HG02938 (cell line): ENCODE measurements at regions not wholly inside any gene's neighbourhood (a gene's known extent, or its start where the extent isn't known, plus 50 kb on each side); places are given as distances from the start of the nearest gene placed in this dataset.

ENCODE experiments used
- ATAC-seq: cut with Tn5 transposase; IDR thresholded peaks from one replicate; pipeline ENCODE4 v1.9.1; 2021; ENCODE audit warnings: mild to moderate bottlenecking, moderate library complexity; ENCODE audit not compliant: unreplicated experiment

DNA sequence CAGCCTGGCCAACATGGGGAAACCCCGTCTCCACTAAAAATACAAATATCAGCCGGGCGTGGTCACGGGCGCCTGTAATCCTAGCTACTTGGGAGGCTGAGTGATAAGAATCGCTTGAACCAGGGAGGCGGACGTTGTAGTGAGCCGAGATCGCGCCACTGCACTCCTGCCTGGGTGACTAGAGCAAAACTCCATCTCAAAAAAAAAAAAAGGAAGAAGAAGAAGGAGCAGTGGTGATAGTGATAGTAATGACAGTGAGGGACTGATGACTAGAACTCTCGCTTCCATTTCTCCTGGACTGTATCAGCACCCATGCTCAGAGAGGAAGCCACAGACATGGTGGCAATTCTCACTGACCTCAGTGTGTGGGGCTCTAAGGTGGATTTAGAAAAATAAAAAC lies 52.6 kb upstream of the CLINT1 start:
- no peak for ATAC-seq
